Duodenal mucosa (tissue), 2 donors: ENCODE measurements at regions not wholly inside any gene's neighbourhood (a gene's known extent, or its start where the extent isn't known, plus 50 kb on each side); places are given as distances from the start of the nearest gene placed in this dataset.
"Not testable (repeated sequence)": the region's sequence is repeated elsewhere in the genome, so short reads cannot be mapped to it uniquely, and the experiment has no call there.

Experiments
- H3K27ac ChIP-seq: one replicate; pipeline ENCODE4 v1.7.0; 2013; ENCODE audit warnings: low read depth, low read length
- H3K27me3 ChIP-seq, 2 donors: one replicate each; pipeline ENCODE4 v1.7.0; 2013; ENCODE audit warnings: low read length in 2 of 2, control low read depth in 1 of 2; ENCODE audit not compliant: insufficient read depth in 2 of 2, control insufficient read depth in 1 of 2
- H3K36me3 ChIP-seq, 2 donors: one replicate each; pipeline ENCODE4 v1.7.0; 2013; ENCODE audit warnings: low read length in 2 of 2, control low read depth in 1 of 2; ENCODE audit not compliant: insufficient read depth in 2 of 2, control insufficient read depth in 1 of 2
- H3K4me1 ChIP-seq, 2 donors: one replicate each; pipeline ENCODE4 v1.7.0; 2013; ENCODE audit warnings: low read length in 2 of 2, control low read depth in 1 of 2; ENCODE audit not compliant: insufficient read depth in 2 of 2, control insufficient read depth in 1 of 2
- H3K4me3 ChIP-seq, 2 donors: one replicate each; pipeline ENCODE4 v1.7.0; 2013; ENCODE audit warnings: low read length in 2 of 2, low read depth in 1 of 2
- H3K9ac ChIP-seq, 2 donors: one replicate each; pipeline ENCODE4 v1.7.0; 2013; ENCODE audit warnings: low read length in 2 of 2, low read depth in 1 of 2
- H3K9me3 ChIP-seq, 2 donors: one replicate each; pipeline ENCODE4 v1.7.0; 2013; ENCODE audit warnings: low read length in 2 of 2, control low read depth in 1 of 2; ENCODE audit not compliant: control insufficient read depth in 1 of 2

DNA sequence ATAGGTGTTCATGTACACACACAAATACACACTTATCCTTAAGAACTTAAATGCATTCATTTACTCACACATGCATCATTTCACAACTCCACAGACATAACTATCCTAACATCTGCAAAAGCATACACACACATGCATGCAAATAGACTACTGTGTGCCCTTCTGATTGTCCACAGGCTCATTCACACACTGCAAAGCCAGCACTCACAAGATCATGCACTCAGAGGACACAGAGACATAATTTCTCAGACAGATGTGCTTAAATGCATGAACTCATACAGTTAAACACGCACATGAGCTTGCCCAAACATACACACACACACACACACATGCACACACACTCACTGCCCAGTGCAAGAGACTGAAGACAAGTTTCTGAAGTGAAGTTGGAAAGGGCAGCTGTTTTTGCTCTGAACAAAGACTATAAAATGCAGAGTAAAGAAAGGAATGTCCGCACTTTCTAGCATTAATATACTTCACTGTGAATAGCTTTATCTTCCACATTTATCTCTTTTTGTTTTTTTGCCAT lies 1018.0 kb upstream of the HS3ST1 start:
- H3K4me3 ChIP-seq, result no peak overlapping the region
- no peaks in the 10 kb centered on the region for H3K27me3 ChIP-seq
- H3K27ac ChIP-seq, result no peak overlapping the region
- no peak overlapping the region for H3K9ac ChIP-seq
- H3K4me1 ChIP-seq, result no peaks in the 10 kb centered on the region
- H3K9me3 ChIP-seq, result peaks cover 6 to 11% of the 10 kb centered on the region in 2 donors
- H3K36me3 ChIP-seq, result no peaks in the 10 kb centered on the region

DNA sequence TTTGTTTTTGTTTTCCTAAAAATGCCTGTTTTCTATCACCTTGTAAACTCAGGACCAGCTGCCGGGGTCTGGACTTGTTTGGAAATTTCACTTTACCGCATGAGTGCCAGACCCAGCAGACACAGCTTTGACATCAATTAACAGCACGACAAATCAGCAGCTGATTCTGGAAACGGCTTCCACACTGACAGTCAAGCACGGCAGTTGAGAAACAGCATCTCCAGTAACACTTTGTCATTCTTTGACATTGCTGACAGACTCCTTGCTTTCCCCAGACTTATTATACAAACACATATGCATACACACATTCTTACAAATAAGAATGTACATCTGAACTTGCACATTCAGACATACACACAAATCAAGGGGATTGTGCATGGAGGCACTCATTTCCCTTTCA lies 1017.6 kb upstream of the HS3ST1 start:
- Histone ChIP-seq H3K9me3 (peaks cover 3 to 11% of the 10 kb centered on the region in 2 donors), H3K27ac (no peak overlapping the region), H3K36me3 (no peaks in the 10 kb centered on the region), H3K4me1 (no peaks in the 10 kb centered on the region), H3K4me3 (no peak overlapping the region), H3K27me3 (no peaks in the 10 kb centered on the region), H3K9ac (no peak overlapping the region)

DNA sequence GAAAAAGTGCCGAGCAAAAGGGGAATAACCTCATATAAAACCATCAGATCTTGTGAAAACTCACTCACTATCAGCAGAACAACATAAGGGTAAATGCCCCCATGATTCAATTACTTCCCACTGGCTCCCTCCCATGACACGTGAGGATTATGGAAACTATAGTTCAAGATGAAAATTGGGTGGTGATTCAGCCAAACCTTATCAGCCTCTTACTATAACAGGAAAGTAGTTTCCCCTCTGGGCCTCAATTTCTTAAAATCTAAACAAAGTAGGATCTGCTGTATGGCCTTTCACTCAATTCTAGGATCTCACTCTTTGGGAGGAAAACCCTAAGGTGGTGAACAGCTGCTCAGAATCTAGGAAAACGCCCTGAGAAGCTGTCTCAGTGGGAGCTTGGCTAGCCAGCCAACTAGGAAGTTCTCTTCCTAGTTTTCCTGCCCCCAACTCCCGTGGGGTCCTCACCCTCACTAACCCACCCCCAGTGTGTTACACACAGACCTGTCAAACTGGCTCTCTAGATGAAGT lies 1017.1 kb upstream of the HS3ST1 start:
- Histone ChIP-seq H3K9me3 (peaks cover 3 to 11% of the 10 kb centered on the region in 2 donors), H3K27me3 (no peaks in the 10 kb centered on the region), H3K36me3 (no peaks in the 10 kb centered on the region), H3K4me1 (no peaks in the 10 kb centered on the region), H3K9ac (no peak overlapping the region), H3K27ac (no peak overlapping the region), H3K4me3 (no peak overlapping the region)

DNA sequence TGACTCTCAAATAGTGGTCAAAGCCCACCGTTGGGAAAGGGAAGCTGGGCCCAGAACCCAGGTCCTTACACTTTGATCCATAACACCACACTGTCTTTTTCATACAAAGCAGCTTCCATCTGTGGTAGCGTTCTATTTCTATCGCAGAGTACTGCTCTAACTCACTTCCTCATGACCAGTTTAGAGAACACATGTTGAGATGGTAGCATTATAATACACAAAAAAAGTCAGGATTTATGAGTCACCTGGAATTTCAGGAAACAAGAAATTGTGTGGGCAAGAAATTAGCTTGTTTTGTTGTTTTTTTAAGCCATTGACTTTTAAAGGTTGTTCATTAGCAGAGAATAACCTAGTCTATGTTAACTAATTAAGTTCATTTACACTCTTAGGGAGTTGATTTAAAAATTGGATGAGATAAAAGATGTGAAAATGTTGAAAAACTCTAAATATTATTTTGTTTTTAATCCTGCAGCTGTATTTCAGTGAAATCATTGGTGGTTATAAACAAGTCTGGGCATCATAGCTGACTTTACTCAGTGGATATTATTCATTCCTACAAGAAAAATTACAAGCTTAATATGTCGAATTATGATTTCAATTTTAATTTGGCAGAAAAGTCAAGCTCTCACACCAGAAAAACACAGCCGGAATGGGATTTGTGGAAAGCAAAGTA lies 1011.1 kb upstream of the HS3ST1 start:
- Histone ChIP-seq H3K27me3 (no peaks in the 10 kb centered on the region), H3K27ac (no peak overlapping the region), H3K4me3 (no peak overlapping the region), H3K9me3 (peaks cover 0 to 6% of the 10 kb centered on the region in 2 donors), H3K4me1 (no peaks in the 10 kb centered on the region), H3K9ac (no peak overlapping the region), H3K36me3 (no peaks in the 10 kb centered on the region)

DNA sequence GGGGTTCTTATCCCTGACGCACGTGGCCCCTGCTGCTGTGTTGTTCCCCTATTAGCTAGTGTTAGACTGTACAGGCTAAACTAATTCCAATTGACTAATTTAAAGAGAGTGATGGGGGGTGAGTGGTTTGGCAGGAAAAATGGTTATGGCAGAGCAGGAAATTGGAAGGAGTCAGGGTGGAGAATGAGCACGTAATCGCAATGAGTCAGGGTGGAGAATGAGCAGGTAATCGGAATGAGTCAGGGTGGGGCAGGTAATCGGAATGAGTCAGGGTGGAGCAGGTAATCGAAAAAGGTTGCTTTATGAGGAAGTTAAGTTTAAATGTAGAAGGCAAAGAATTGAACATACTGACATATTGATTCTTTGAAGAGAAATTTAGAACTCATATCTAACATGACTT lies 1002.6 kb upstream of the HS3ST1 start:
- H3K27me3 ChIP-seq, H3K9me3 ChIP-seq, H3K4me3 ChIP-seq, H3K9ac ChIP-seq, H3K36me3 ChIP-seq, H3K4me1 ChIP-seq, H3K27ac ChIP-seq: not testable (repeated sequence)

DNA sequence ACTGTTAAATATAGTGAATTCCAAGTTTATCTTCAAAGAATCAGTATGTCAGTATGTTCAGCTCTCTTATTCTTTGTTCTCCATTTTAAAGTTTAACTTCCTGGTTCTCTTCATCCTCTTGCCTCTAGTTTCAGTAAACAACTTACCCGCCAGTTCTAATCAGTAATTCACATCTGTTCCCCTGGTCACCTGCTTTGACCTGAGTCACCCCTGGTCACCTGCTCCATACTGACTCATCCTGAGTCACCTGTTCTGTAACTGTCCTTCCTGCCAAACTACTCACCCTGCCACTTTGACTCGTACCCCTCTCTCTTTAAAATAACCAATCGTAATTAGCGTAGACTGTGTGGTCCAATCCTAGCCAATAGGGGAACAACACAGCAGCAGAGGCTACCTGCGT lies 992.7 kb upstream of the HS3ST1 start:
- no peaks in the 10 kb centered on the region for H3K27me3 ChIP-seq
- no peaks in the 10 kb centered on the region for H3K36me3 ChIP-seq
- no peaks in the 10 kb centered on the region for H3K9me3 ChIP-seq
- no peak overlapping the region for H3K27ac ChIP-seq
- H3K4me1 ChIP-seq, result no peaks in the 10 kb centered on the region
- no peak overlapping the region for H3K4me3 ChIP-seq
- no peak overlapping the region for H3K9ac ChIP-seq

DNA sequence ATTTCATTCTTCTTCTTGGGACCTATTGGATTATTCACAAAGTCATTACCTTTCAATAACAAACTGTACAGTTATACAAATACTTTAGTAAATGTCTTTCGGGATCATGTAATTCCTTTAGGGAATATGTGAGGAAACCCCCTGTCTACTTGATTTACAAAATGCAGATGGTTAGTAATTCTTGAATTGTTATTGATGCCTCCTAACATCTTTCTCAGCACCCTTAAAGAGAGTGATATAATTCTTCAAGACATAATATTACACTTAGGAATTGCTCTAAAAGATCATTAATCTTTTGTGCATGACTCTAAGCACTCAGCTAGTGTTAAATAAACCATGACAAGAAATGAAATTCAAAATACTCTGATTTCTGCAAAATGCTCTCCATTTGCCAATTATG lies 988.1 kb upstream of the HS3ST1 start:
- Histone ChIP-seq H3K27ac (no peak overlapping the region), H3K4me3 (no peak overlapping the region)

DNA sequence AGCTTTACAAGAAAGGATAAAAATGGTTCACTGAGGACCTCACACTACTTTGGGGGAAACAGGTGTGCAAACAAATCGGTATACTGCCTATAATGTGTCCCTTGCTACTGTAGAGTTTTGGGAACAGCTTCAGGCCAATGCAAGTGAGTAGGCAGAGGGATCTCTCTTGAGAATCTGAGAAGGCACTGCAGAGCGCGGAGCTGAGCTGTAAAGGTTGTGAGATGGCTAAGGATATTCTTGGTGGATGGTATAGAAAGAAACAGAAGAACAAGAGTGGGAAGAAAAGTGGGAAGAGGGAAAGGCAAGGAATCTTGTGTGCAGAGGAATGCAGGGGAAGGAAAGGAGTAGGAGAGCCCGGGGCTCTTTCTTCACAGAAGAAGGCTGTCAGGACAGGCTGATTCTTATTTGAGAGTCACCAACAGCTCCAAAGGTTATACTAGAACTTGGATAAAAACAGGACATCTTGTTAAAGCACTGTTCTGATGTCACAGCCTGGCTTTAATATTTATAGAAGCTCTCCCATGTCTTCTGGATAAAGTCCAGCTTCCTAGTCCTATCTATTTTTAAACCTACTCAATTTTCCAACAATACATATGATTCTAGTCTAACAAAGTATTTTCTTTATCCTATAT lies 985.6 kb upstream of the HS3ST1 start:
- no peak overlapping the region for H3K27ac ChIP-seq

More for the DNA sequence above, 988.1 kb upstream of the HS3ST1 start:
- H3K4me1 ChIP-seq, result no peaks in the 10 kb centered on the region
- no peak overlapping the region for H3K9ac ChIP-seq
- H3K36me3 ChIP-seq, result no peaks in the 10 kb centered on the region
- no peaks in the 10 kb centered on the region for H3K27me3 ChIP-seq
- H3K9me3 ChIP-seq, result no peaks in the 10 kb centered on the region

DNA sequence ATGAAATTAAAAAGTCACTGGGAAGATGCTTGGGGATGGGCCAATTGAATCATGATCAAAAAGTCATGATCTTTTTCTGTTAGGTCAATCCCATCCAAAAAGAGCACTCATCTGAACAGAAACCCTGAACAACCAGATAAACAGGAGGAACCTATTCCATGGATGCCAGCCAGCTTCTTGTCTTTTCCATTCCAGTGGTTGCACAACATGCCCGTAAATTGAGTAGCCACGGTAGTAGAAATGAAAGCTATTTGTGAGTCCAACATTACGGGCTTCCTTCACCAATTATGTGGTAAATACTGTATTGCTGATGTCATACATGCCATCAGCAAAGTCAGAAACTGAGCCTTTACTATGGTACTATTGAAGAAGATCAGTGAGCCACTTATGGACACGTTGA lies 982.4 kb upstream of the HS3ST1 start:
- Histone ChIP-seq H3K27ac (no peak overlapping the region), H3K9ac (no peak overlapping the region), H3K27me3 (no peaks in the 10 kb centered on the region), H3K4me1 (no peaks in the 10 kb centered on the region), H3K9me3 (no peaks in the 10 kb centered on the region), H3K36me3 (no peaks in the 10 kb centered on the region), H3K4me3 (no peak overlapping the region)

More for the DNA sequence above, 985.6 kb upstream of the HS3ST1 start:
- Histone ChIP-seq H3K27me3 (no peaks in the 10 kb centered on the region), H3K9me3 (no peaks in the 10 kb centered on the region), H3K4me3 (no peak overlapping the region), H3K9ac (no peak overlapping the region), H3K36me3 (no peaks in the 10 kb centered on the region), H3K4me1 (no peaks in the 10 kb centered on the region)

DNA sequence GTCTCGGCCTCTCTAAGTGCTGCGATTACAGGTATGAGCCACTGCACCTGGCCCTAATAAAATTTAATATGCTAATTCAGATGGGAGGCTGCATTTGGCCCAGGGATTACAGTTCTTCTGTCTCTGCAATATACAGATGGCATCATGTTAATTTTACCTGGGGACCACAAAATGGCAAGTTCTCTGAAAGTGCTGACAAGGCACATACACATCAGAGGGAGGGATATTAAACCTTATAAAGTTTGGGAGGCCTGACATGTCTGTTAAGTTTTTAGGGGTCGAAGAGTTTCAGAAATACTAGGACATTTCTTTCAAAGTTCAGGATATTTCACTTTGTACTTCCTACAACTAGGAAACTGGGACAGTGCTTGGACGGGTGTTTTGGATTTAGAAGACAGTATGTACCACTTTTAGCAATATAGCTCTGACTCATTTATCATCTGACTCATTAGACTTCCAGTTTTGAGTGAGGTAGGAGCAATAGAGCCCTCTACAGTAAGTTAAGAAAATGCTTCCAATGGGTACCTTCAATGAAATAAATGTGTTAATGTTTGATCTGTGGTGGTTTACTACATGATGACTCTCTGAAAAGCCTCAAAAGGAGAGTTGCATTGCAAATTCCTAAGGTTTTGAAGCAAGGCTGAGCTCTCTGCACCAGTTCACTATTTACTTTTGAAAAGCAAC lies 981.0 kb upstream of the HS3ST1 start:
- Histone ChIP-seq H3K4me1 (no peaks in the 10 kb centered on the region), H3K27ac (no peak overlapping the region), H3K4me3 (no peak overlapping the region), H3K27me3 (no peaks in the 10 kb centered on the region), H3K9me3 (no peaks in the 10 kb centered on the region), H3K9ac (no peak overlapping the region), H3K36me3 (no peaks in the 10 kb centered on the region)
